ENCODE measurements at regions not wholly inside any gene's neighbourhood (a gene's known extent, or its start where the extent isn't known, plus 50 kb on each side); places are given as distances from the start of the nearest gene placed in this dataset.
A peak's percentile ranks its signal among the peaks of the same experiment; 100 is the strongest.

DNA sequence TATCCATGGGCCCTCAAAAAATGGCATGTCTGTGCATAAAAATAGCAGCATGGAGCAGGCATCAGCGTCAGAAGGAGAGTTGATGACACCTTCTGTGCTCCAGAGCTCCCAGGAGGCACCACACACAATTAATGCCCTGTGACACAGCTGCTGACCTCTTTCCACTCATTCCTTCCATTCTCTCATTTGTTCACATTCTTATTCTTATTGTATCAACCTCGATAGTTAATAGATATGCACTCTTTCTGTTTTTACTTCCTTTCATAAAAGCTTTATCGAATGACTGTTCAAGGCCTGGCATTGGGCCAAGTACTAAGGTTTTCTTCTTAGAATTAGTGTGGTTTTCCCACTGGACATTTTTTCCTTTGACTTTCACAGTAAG is 266.0 kb upstream of the MTNR1B start:
- Histone ChIP-seq H3K4me3 (no peak overlapping the region), H3K27me3 (no peaks in the 10 kb centered on the region), H3K9me3 (no peaks in the 10 kb centered on the region), H3K36me3 (replicated peaks in 1 of 2; ENCODE audit: insufficient read depth in 1 of 2, low read depth in 2 of 2) (no peaks in the 10 kb centered on the region), H3K4me1 (no peaks in the 10 kb centered on the region), H3K27ac (no peak overlapping the region)
- intact Hi-C loops (cut with DNase I): no loop called here
- DNase-seq (peak in 1 of 4 donors; percentile 7), ATAC-seq (no peak)
- TF ChIP-seq, protein P1, sequence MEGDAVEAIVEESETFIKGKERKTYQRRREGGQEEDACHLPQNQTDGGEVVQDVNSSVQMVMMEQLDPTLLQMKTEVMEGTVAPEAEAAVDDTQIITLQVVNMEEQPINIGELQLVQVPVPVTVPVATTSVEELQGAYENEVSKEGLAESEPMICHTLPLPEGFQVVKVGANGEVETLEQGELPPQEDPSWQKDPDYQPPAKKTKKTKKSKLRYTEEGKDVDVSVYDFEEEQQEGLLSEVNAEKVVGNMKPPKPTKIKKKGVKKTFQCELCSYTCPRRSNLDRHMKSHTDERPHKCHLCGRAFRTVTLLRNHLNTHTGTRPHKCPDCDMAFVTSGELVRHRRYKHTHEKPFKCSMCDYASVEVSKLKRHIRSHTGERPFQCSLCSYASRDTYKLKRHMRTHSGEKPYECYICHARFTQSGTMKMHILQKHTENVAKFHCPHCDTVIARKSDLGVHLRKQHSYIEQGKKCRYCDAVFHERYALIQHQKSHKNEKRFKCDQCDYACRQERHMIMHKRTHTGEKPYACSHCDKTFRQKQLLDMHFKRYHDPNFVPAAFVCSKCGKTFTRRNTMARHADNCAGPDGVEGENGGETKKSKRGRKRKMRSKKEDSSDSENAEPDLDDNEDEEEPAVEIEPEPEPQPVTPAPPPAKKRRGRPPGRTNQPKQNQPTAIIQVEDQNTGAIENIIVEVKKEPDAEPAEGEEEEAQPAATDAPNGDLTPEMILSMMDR (IDR thresholded peaks at IDR 0.05): no peak
- no peak for TF ChIP-seq POLR2A (IDR thresholded peaks at IDR 0.05)
- WGBS, 2 donors: 30 to 33% methylated on average over 3 of the region's 3 CpGs

DNA sequence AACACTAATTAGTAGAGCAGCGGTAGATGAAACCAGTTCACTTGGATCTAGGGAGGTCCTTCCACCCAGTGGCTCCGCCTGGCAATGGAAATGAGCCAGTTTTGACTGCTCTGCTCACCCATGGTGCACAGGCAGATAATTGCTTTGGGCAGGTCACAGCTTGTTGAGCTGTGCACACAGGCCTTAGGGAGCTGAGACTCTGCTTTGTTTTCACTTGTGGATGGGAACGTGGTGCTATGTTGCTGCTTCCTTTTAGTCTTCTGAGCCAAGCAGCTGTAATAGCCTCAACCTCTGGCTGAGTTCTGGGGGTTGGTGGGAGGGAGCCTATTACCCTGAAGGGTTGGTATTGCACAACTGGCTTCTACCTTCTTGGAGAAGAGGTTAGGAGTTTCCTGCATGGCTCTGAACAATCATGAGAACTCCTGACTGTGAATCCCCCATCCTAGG is 262.3 kb upstream of the MTNR1B start:
- no peak for ATAC-seq

DNA sequence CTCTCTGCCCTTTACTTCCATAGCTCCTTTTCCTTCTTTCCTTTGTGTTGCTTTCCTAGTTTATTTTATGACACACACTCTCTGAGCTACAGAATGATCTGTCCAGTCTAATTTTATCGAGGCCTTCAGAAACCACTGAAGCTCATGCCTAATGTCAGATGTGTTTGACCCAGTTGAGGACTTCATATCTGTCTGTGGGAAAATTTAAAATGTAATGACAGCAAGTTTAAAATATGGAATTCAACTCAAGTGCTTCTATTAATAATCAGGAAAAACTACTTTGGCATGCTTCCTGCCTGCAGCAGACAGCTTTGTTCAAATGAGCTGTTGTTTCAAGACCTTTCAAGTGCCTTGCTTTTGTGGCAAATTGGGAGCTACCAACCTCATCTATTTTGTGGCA is 261.8 kb upstream of the MTNR1B start:
- H3K27ac ChIP-seq: no peak overlapping the region

More for the DNA sequence above, 262.3 kb upstream of the MTNR1B start:
- no peaks in the 10 kb centered on the region for H3K4me1 ChIP-seq
- DNase-seq: peak in 1 of 4 donors; percentile 6
- H3K4me3 ChIP-seq: no peak overlapping the region
- H3K27me3 ChIP-seq: no peaks in the 10 kb centered on the region
- no peaks in the 10 kb centered on the region for H3K36me3 ChIP-seq (replicated peaks in 1 of 2; ENCODE audit: insufficient read depth in 1 of 2, low read depth in 2 of 2)
- WGBS, 2 donors: 48 to 52% methylated on average over 3 of the region's 3 CpGs
- H3K9me3 ChIP-seq: no peaks in the 10 kb centered on the region
- intact Hi-C loops (cut with DNase I): no loop called here
- no peak overlapping the region for H3K27ac ChIP-seq
- TF ChIP-seq POLR2A (IDR thresholded peaks at IDR 0.05): no peak

DNA sequence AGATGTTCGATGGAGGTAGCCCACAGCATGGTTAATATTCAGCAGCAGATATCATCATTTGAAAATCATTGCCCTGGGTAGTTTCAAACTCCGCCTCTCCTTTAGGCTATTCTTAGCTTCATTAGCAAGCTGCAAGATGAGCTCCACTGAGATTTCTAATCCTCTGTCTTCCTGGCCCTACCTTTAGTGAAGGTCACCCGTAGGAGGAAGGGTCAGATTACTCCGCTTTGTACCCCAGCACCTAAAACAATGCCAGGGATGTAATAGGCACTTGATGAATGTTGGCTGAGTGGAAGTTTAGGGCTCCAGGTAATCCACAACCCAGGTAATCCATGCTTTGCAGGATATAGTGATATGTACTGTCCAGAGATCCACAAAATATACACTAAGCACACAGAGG is 260.1 kb upstream of the MTNR1B start:
- TF ChIP-seq, protein P1 (IDR thresholded peaks at IDR 0.05): no peak
- TF ChIP-seq POLR2A (IDR thresholded peaks at IDR 0.05): no peak
- no peaks in the 10 kb centered on the region for H3K4me1 ChIP-seq
- no peaks in the 10 kb centered on the region for H3K36me3 ChIP-seq (replicated peaks in 1 of 2; ENCODE audit: insufficient read depth in 1 of 2, low read depth in 2 of 2)
- no peak overlapping the region for H3K4me3 ChIP-seq
- ATAC-seq: no peak
- intact Hi-C loops (cut with DNase I): no loop called here
- no peak for DNase-seq
- H3K27ac ChIP-seq: no peak overlapping the region
- WGBS, 2 donors: 66 to 80% methylated on average over 4 of the region's 4 CpGs
- no peaks in the 10 kb centered on the region for H3K27me3 ChIP-seq
- no peaks in the 10 kb centered on the region for H3K9me3 ChIP-seq

More for the DNA sequence above, 261.8 kb upstream of the MTNR1B start:
- H3K36me3 ChIP-seq (replicated peaks in 1 of 2; ENCODE audit: insufficient read depth in 1 of 2, low read depth in 2 of 2): no peaks in the 10 kb centered on the region
- no peak for ATAC-seq
- H3K27me3 ChIP-seq: no peaks in the 10 kb centered on the region
- intact Hi-C loops (cut with DNase I): no loop called here
- H3K9me3 ChIP-seq: no peaks in the 10 kb centered on the region
- no peak overlapping the region for H3K4me3 ChIP-seq
- no peaks in the 10 kb centered on the region for H3K4me1 ChIP-seq
- DNase-seq: no peak
- 31 to 33% methylated on average over 1 of the region's 1 CpG for WGBS, 2 donors
- TF ChIP-seq, protein P1 (IDR thresholded peaks at IDR 0.05): no peak
- TF ChIP-seq POLR2A (IDR thresholded peaks at IDR 0.05): no peak

DNA sequence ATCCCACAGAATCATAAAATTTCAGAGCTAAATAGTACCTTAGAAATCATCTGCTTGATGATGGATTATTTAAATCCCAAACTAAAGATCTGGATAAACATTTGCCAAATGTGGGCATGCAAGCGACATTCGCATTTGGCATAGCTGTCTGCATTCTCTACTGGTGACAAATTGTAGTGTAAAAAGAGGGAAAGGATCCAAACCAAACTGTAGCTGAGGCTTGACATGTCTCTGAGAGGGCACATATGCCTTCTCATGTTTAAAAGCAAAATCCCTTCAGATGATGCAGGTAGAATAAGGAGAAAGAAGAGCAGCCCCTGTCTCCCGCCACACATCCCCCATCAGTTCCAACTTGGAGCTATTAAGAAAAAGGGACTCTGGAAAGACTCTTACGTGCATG is 257.5 kb upstream of the MTNR1B start:
- DNase-seq (no peak), ATAC-seq (no peak)
- no peaks in the 10 kb centered on the region for H3K9me3 ChIP-seq
- no peaks in the 10 kb centered on the region for H3K4me1 ChIP-seq
- H3K36me3 ChIP-seq (replicated peaks in 1 of 2; ENCODE audit: insufficient read depth in 1 of 2, low read depth in 2 of 2): no peaks in the 10 kb centered on the region
- intact Hi-C loops (cut with DNase I): no loop called here
- H3K27me3 ChIP-seq: no peaks in the 10 kb centered on the region
- no peak for TF ChIP-seq POLR2A (IDR thresholded peaks at IDR 0.05)
- TF ChIP-seq, protein P1 (IDR thresholded peaks at IDR 0.05): no peak
- H3K4me3 ChIP-seq: no peak overlapping the region
- H3K27ac ChIP-seq: no peak overlapping the region
- 66 to 74% methylated on average over 4 of the region's 4 CpGs for WGBS, 2 donors

Data from body of pancreas (tissue), 4 donors.